Keratinocyte (primary cell): ENCODE measurements at regions not wholly inside any gene's neighbourhood (a gene's known extent, or its start where the extent isn't known, plus 50 kb on each side); places are given as distances from the start of the nearest gene placed in this dataset.

Experiments used
- EZH2 ChIP-seq: IDR thresholded peaks from one replicate; pipeline ENCODE4 v1.6.1; 2012; ENCODE audit warnings: inconsistent platforms, mild to moderate bottlenecking, low read length, moderate library complexity
- TF ChIP-seq, protein P1 (sequence below), 3 experiments: IDR thresholded peaks in 1 of 3; conservative IDR thresholded peaks in 1 of 3; optimal IDR thresholded peaks in 1 of 3; 2 replicates in 2 of 3; 3 replicates in 1 of 3; pipeline versions ENCODE3 to v1.5.1; 2011; ENCODE audit warnings: low read length in 3 of 3, mild to moderate bottlenecking in 3 of 3, moderate library complexity in 2 of 3, control low read depth in 1 of 3, inconsistent platforms in 1 of 3; ENCODE audit not compliant: insufficient read depth in 2 of 3; ENCODE audit errors: extremely low read depth in 1 of 3

DNA sequence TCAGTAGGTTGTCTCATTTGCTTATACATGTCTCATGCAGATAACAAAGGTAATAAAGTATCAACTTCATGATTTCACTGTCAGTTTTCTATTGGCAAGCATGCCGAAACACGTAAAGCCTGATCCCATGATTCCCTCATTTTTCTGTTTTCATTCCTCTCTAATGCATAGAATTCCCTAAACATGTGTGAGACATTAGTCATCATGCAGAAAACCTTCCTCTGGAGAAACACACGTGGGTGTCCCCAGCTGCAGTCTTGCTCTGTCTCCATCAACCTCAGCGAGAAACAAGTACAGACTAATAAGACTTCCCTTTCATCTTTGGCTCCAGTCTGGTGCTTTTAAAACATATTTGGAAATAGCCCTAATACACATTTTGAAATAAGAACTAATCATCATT is 432.7 kb upstream of the VSTM2A start:
- TF ChIP-seq, protein P1, sequence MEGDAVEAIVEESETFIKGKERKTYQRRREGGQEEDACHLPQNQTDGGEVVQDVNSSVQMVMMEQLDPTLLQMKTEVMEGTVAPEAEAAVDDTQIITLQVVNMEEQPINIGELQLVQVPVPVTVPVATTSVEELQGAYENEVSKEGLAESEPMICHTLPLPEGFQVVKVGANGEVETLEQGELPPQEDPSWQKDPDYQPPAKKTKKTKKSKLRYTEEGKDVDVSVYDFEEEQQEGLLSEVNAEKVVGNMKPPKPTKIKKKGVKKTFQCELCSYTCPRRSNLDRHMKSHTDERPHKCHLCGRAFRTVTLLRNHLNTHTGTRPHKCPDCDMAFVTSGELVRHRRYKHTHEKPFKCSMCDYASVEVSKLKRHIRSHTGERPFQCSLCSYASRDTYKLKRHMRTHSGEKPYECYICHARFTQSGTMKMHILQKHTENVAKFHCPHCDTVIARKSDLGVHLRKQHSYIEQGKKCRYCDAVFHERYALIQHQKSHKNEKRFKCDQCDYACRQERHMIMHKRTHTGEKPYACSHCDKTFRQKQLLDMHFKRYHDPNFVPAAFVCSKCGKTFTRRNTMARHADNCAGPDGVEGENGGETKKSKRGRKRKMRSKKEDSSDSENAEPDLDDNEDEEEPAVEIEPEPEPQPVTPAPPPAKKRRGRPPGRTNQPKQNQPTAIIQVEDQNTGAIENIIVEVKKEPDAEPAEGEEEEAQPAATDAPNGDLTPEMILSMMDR (optimal IDR thresholded peaks at IDR 0.05 in 1 of 3, IDR thresholded peaks at IDR 0.05 in 1 of 3, conservative IDR thresholded peaks at IDR 0.05 in 1 of 3; ENCODE audit: extremely low read depth in 1 of 3, insufficient read depth in 2 of 3, low read length in 3 of 3): no peak
- no peak for TF ChIP-seq EZH2
